HepG2 (cell line): ENCODE measurements at regions not wholly inside any gene's neighbourhood (a gene's known extent, or its start where the extent isn't known, plus 50 kb on each side); places are given as distances from the start of the nearest gene placed in this dataset.
A peak's percentile ranks its signal among the peaks of the same experiment; 100 is the strongest.

Source experiments
- ATF7-NPFF ChIP-seq: sonication (generic); formaldehyde crosslinking; IDR thresholded peaks from 2 replicates; pipeline ENCODE4 v1.8.1; 2023; ENCODE audit warnings: mild to moderate bottlenecking, low read depth, missing genetic modification reagents, moderate library complexity
- CHD2 ChIP-seq: IDR thresholded peaks from 2 replicates; pipeline ENCODE4 v1.6.1; 2011; ENCODE audit warnings: low read depth, low read length, improper control_type of control experiment
- FOXO1 ChIP-seq: sonication (generic); formaldehyde crosslinking; IDR thresholded peaks from 2 replicates; pipeline ENCODE4 v1.4.0; 2020; ENCODE audit warnings: missing genetic modification reagents
- ISL2 ChIP-seq: sonication (generic); formaldehyde crosslinking; IDR thresholded peaks from 2 replicates; pipeline ENCODE4 v1.5.0; 2020; ENCODE audit warnings: missing genetic modification reagents
- KDM6A ChIP-seq: IDR thresholded peaks from 2 replicates; pipeline ENCODE4 v1.6.1; 2016; ENCODE audit warnings: low read depth
- MED8 ChIP-seq: sonication (generic); formaldehyde crosslinking; IDR thresholded peaks from 2 replicates; pipeline ENCODE4 v1.8.1; 2023; ENCODE audit warnings: mild to moderate bottlenecking, missing genetic modification reagents; ENCODE audit not compliant: insufficient replicate concordance
- RFXAP ChIP-seq: sonication (generic); formaldehyde crosslinking; IDR thresholded peaks from 2 replicates; pipeline ENCODE4 v1.4.0; 2020; ENCODE audit warnings: missing genetic modification reagents, borderline replicate concordance
- SIN3A ChIP-seq: IDR thresholded peaks from 2 replicates; pipeline ENCODE4 v1.6.1; 2011; ENCODE audit warnings: low read depth, mild to moderate bottlenecking, control low read depth, low read length, borderline replicate concordance
- SYNCRIP ChIP-seq: fragments of 200-400 bp; formaldehyde crosslinking; IDR thresholded peaks from 2 replicates; pipeline ENCODE4 v1.6.1; 2018; ENCODE audit warnings: mild to moderate bottlenecking, low read depth, low read length; ENCODE audit not compliant: insufficient read depth
- ZNF282 ChIP-seq: fragments of 450-650 bp; IDR thresholded peaks from 2 replicates; pipeline ENCODE4 v1.6.1; 2018; ENCODE audit not compliant: partially characterized antibody
- ZNF569 ChIP-seq: sonication (generic); formaldehyde crosslinking; IDR thresholded peaks from 2 replicates; pipeline ENCODE4 v1.5.0; 2020; ENCODE audit warnings: mild to moderate bottlenecking, missing genetic modification reagents, moderate library complexity, borderline replicate concordance
- ZNF709 ChIP-seq: sonication (generic); formaldehyde crosslinking; IDR thresholded peaks from 2 replicates; pipeline ENCODE4 v1.5.0; 2020; ENCODE audit warnings: mild to moderate bottlenecking, missing genetic modification reagents
- ZNF75D ChIP-seq: sonication (generic); formaldehyde crosslinking; IDR thresholded peaks from 2 replicates; pipeline ENCODE4 v1.8.1; 2023; ENCODE audit warnings: missing genetic modification reagents, mild to moderate bottlenecking, borderline replicate concordance
- ZNF773 ChIP-seq: sonication (generic); formaldehyde crosslinking; IDR thresholded peaks from 2 replicates; pipeline ENCODE4 v1.4.0; 2020; ENCODE audit warnings: missing genetic modification reagents, borderline replicate concordance
- ZNF780A ChIP-seq: sonication (generic); formaldehyde crosslinking; IDR thresholded peaks from 2 replicates; pipeline ENCODE4 v1.8.0; 2022; ENCODE audit warnings: mild to moderate bottlenecking, missing genetic modification reagents, moderate library complexity
- ZNF841 ChIP-seq: sonication (generic); formaldehyde crosslinking; IDR thresholded peaks from 2 replicates; pipeline ENCODE4 v1.8.1; 2023; ENCODE audit warnings: missing genetic modification reagents, borderline replicate concordance
- TF ChIP-seq, protein P1 (sequence below): sonication (generic); formaldehyde crosslinking; IDR thresholded peaks from 2 replicates; pipeline ENCODE4 v1.9.0; 2021; ENCODE audit warnings: mild to moderate bottlenecking, missing genetic modification reagents
- TF ChIP-seq, protein P2 (sequence below): sonication (generic); formaldehyde crosslinking; IDR thresholded peaks from 2 replicates; pipeline ENCODE4 v1.8.0; 2022; ENCODE audit warnings: low read depth, missing genetic modification reagents
- TF ChIP-seq, protein P3 (sequence below): sonication (generic); formaldehyde crosslinking; IDR thresholded peaks from 2 replicates; pipeline ENCODE4 v1.4.0; 2020; ENCODE audit warnings: mild to moderate bottlenecking, low read depth, missing genetic modification reagents

DNA sequence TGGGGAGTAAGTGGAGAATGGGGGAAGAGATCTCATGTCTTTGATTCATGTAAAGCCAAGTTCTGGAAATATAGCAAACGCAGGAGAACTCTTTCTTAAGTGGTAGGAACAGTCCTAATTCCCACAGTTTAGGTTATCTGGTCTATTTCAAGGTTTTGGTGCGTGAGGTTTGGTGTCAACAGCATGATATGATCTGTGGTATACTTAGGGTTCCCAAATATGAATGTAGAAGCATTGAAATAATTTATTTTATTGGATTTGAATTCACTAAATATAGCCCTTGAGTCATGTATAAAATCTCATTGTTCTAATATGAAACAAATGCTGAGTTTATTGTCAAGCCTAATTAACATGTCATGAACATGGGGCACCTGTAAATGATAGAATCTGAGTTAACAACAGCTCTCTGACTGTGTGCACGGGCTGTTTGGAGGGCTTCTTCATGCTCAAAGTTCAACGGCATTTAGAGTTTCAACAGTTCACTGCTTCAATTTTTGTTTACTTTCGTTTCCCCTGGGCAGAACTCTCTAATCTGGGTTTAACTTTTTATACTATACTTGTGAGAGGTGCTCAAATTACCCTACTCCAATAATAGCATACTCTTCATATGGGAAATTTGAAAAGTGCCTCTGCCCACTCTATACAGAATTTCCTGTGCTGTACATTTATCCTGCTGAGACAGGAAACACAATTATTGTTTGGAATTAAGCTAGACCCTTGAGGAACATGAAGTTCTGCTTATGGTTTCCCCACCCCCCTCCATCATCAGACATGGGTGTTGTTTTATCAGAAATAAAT lies 236.3 kb upstream of the ZNF217 start (continued):
- TF ChIP-seq, protein P1, sequence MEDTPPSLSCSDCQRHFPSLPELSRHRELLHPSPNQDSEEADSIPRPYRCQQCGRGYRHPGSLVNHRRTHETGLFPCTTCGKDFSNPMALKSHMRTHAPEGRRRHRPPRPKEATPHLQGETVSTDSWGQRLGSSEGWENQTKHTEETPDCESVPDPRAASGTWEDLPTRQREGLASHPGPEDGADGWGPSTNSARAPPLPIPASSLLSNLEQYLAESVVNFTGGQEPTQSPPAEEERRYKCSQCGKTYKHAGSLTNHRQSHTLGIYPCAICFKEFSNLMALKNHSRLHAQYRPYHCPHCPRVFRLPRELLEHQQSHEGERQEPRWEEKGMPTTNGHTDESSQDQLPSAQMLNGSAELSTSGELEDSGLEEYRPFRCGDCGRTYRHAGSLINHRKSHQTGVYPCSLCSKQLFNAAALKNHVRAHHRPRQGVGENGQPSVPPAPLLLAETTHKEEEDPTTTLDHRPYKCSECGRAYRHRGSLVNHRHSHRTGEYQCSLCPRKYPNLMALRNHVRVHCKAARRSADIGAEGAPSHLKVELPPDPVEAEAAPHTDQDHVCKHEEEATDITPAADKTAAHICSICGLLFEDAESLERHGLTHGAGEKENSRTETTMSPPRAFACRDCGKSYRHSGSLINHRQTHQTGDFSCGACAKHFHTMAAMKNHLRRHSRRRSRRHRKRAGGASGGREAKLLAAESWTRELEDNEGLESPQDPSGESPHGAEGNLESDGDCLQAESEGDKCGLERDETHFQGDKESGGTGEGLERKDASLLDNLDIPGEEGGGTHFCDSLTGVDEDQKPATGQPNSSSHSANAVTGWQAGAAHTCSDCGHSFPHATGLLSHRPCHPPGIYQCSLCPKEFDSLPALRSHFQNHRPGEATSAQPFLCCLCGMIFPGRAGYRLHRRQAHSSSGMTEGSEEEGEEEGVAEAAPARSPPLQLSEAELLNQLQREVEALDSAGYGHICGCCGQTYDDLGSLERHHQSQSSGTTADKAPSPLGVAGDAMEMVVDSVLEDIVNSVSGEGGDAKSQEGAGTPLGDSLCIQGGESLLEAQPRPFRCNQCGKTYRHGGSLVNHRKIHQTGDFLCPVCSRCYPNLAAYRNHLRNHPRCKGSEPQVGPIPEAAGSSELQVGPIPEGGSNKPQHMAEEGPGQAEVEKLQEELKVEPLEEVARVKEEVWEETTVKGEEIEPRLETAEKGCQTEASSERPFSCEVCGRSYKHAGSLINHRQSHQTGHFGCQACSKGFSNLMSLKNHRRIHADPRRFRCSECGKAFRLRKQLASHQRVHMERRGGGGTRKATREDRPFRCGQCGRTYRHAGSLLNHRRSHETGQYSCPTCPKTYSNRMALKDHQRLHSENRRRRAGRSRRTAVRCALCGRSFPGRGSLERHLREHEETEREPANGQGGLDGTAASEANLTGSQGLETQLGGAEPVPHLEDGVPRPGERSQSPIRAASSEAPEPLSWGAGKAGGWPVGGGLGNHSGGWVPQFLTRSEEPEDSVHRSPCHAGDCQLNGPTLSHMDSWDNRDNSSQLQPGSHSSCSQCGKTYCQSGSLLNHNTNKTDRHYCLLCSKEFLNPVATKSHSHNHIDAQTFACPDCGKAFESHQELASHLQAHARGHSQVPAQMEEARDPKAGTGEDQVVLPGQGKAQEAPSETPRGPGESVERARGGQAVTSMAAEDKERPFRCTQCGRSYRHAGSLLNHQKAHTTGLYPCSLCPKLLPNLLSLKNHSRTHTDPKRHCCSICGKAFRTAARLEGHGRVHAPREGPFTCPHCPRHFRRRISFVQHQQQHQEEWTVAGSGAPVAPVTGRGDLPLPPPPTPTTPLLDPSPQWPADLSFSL: no peak
- TF ChIP-seq, protein P2, sequence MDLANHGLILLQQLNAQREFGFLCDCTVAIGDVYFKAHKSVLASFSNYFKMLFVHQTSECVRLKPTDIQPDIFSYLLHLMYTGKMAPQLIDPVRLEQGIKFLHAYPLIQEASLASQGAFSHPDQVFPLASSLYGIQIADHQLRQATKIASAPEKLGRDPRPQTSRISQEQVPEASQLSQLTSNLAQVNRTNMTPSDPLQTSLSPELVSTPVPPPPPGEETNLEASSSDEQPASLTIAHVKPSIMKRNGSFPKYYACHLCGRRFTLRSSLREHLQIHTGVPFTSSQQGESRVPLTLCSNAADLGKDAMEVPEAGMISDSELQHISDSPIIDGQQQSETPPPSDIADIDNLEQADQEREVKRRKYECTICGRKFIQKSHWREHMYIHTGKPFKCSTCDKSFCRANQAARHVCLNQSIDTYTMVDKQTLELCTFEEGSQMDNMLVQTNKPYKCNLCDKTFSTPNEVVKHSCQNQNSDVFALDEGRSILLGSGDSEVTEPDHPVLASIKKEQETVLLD (CRISPR knock-in tag): no peak
- TF ChIP-seq ZNF780A (CRISPR knock-in tag) (no peak), ZNF282 (no peak), ISL2 (CRISPR knock-in tag) (peak; percentile 62), SYNCRIP (no peak), SIN3A (no peak), ZNF709 (CRISPR knock-in tag) (no peak), KDM6A (CRISPR knock-in tag) (peak; percentile 89), RFXAP (CRISPR knock-in tag) (no peak), ZNF773 (no peak), CHD2 (no peak), FOXO1 (CRISPR knock-in tag) (peak; percentile 44; the same call in 1 of the 2 replicates), ATF7-NPFF (no peak; the same call in 1 of the 2 replicates), ZNF75D (CRISPR knock-in tag) (no peak), ZNF841 (CRISPR knock-in tag) (no peak), MED8 (CRISPR knock-in tag) (no peak), ZNF569 (CRISPR knock-in tag) (0 out of 2 replicates have a peak, but pooled peaks have one; percentile 36)
- TF ChIP-seq, protein P3, sequence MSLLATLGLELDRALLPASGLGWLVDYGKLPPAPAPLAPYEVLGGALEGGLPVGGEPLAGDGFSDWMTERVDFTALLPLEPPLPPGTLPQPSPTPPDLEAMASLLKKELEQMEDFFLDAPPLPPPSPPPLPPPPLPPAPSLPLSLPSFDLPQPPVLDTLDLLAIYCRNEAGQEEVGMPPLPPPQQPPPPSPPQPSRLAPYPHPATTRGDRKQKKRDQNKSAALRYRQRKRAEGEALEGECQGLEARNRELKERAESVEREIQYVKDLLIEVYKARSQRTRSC (CRISPR knock-in tag): no peak
